ENCODE measurements at regions not wholly inside any gene's neighbourhood (a gene's known extent, or its start where the extent isn't known, plus 50 kb on each side); places are given as distances from the start of the nearest gene placed in this dataset.

DNA sequence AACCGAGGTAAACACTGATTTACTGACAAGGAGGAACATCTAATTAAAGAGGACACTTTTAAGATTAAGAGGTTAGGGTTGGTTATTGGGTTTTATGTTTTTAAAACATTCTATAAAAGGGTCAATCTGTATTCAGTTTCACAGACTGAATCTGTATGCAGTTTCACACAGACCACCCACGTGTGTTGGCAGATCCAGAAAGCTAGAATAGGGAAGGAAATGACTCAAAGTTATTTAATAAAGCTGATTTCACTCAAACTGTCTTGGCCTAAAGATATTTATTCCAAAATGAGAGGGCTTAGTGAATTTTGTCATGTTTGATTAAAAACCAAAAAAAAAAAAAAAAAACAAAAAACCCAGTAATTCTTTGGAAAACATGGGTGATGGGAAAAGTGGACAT, 140.2 kb downstream of the SLC24A2 start:
- DNase-seq: no peak
- intact Hi-C loops (cut with DNase I): no loop called here
- H3K27me3 ChIP-seq: no peaks in the 10 kb centered on the region
- TF ChIP-seq POLR2A (IDR thresholded peaks at IDR 0.05): no peak
- TF ChIP-seq, protein P1, sequence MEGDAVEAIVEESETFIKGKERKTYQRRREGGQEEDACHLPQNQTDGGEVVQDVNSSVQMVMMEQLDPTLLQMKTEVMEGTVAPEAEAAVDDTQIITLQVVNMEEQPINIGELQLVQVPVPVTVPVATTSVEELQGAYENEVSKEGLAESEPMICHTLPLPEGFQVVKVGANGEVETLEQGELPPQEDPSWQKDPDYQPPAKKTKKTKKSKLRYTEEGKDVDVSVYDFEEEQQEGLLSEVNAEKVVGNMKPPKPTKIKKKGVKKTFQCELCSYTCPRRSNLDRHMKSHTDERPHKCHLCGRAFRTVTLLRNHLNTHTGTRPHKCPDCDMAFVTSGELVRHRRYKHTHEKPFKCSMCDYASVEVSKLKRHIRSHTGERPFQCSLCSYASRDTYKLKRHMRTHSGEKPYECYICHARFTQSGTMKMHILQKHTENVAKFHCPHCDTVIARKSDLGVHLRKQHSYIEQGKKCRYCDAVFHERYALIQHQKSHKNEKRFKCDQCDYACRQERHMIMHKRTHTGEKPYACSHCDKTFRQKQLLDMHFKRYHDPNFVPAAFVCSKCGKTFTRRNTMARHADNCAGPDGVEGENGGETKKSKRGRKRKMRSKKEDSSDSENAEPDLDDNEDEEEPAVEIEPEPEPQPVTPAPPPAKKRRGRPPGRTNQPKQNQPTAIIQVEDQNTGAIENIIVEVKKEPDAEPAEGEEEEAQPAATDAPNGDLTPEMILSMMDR (IDR thresholded peaks at IDR 0.05): no peak
- no peaks in the 10 kb centered on the region for H3K4me1 ChIP-seq
- H3K36me3 ChIP-seq: no peaks in the 10 kb centered on the region
- no peak overlapping the region for H3K27ac ChIP-seq
- WGBS (ENCODE audit: insufficient coverage, low coverage, low lambda C conversion rate, missing lambda C conversion rate): 21% methylated on average over 2 of the region's 2 CpGs
- ATAC-seq: no peak
- no peak overlapping the region for H3K4me3 ChIP-seq
- no peaks in the 10 kb centered on the region for H3K9me3 ChIP-seq

DNA sequence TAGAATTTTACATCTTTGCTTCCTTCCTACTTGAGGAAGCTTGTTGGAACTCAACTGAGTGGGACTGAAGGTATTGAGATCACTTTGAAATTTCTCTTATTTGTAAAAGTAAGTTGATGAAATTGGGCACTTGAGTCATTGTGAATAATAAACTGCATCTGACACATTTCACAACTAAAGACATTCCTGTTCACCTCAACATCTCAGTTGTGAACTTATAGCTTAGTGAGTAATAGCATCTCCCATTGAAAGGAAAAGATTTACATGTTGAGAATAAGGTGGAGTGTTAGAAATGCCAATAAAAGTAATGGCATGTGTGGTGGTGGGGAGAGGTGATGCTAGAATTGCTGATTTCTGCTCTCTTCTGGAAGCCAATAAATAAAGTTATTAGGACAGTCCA, 145.0 kb downstream of the SLC24A2 start:
- TF ChIP-seq, protein P1 (IDR thresholded peaks at IDR 0.05): no peak
- TF ChIP-seq POLR2A (IDR thresholded peaks at IDR 0.05): no peak
- no peaks in the 10 kb centered on the region for H3K9me3 ChIP-seq
- H3K36me3 ChIP-seq: no peaks in the 10 kb centered on the region
- no peak overlapping the region for H3K27ac ChIP-seq
- H3K27me3 ChIP-seq: no peaks in the 10 kb centered on the region
- no peaks in the 10 kb centered on the region for H3K4me1 ChIP-seq
- no peak overlapping the region for H3K4me3 ChIP-seq
- intact Hi-C loops (cut with DNase I): no loop called here
- ATAC-seq (no peak), DNase-seq (no peak)

DNA sequence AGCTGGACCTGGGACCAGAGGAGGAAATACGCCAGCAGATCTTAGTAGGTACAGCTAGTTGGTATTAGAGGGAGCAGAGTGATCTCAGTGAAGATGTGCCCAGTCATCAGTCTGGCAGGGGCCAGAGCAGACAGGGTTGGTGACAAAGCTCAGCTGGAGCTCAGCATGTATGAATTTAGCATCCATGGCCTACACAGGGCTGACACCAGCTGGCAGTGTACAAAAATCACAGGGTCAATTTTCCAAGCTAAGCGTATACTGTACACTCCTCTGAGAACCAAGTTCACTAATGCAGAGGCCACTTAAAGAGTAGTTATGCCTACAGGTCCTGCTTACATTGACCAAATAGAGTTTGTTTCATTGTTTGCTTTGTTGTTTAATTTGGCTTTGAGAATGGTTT, 146.6 kb downstream of the SLC24A2 start:
- H3K27me3 ChIP-seq: no peaks in the 10 kb centered on the region
- intact Hi-C loops (cut with DNase I): no loop called here
- TF ChIP-seq, protein P1 (IDR thresholded peaks at IDR 0.05): no peak
- no peak for TF ChIP-seq POLR2A (IDR thresholded peaks at IDR 0.05)
- no peak overlapping the region for H3K4me3 ChIP-seq
- no peak overlapping the region for H3K27ac ChIP-seq
- 70% methylated on average over 2 of the region's 2 CpGs for WGBS (ENCODE audit: insufficient coverage, low coverage, low lambda C conversion rate, missing lambda C conversion rate)
- ATAC-seq: no peak
- no peaks in the 10 kb centered on the region for H3K9me3 ChIP-seq
- H3K4me1 ChIP-seq: no peaks in the 10 kb centered on the region
- no peak for DNase-seq
- no peaks in the 10 kb centered on the region for H3K36me3 ChIP-seq

DNA sequence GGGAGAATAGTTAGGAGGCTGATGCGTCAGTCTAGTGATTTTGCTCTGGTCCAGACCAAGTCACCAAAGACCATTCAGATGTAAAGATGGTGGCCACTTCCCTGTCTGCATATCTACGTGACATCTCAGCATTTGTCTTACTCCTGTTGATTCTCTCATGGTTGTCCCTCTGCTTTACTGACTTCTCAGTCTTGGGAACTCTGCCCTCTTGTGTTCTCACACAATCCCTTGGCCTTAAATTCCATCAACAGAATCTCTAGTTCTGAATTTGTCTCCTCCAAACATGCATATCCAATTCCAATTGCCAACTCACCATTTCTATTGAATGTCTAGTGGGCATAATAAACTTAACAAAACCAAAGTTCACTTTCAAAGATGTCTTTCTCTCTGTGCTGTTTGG, 147.8 kb downstream of the SLC24A2 start:
- H3K27me3 ChIP-seq: no peaks in the 10 kb centered on the region
- no peak for ATAC-seq
- DNase-seq: no peak
- 53% methylated on average over 2 of the region's 2 CpGs for WGBS (ENCODE audit: insufficient coverage, low coverage, low lambda C conversion rate, missing lambda C conversion rate)
- H3K27ac ChIP-seq: no peak overlapping the region
- intact Hi-C loops (cut with DNase I): no loop called here
- H3K36me3 ChIP-seq: no peaks in the 10 kb centered on the region
- TF ChIP-seq POLR2A (IDR thresholded peaks at IDR 0.05): no peak
- TF ChIP-seq, protein P1 (IDR thresholded peaks at IDR 0.05): no peak
- no peaks in the 10 kb centered on the region for H3K4me1 ChIP-seq
- no peak overlapping the region for H3K4me3 ChIP-seq
- no peaks in the 10 kb centered on the region for H3K9me3 ChIP-seq

DNA sequence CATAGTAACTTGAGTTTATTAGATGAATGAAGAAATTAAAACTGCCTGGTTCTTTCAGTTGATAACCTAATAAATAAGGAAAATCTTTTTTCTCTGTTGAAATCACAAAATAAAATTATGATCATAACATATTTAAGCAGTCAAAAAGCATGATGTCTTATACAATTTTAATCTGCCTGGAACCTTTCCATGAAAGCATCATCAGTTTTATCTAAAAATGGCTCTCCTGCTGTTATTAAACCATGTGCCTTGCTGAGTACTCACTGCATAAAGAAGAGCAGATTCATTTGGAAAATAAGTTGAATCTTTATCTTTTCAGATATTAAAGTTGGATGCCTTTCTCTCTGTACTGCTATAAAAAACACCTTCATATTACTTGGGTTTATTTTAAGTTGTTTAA, 148.8 kb downstream of the SLC24A2 start:
- H3K4me1 ChIP-seq: no peaks in the 10 kb centered on the region
- H3K9me3 ChIP-seq: no peaks in the 10 kb centered on the region
- no peaks in the 10 kb centered on the region for H3K27me3 ChIP-seq
- ATAC-seq (no peak), DNase-seq (no peak)
- H3K36me3 ChIP-seq: no peaks in the 10 kb centered on the region
- no peak overlapping the region for H3K27ac ChIP-seq
- TF ChIP-seq POLR2A (IDR thresholded peaks at IDR 0.05): no peak
- TF ChIP-seq, protein P1 (IDR thresholded peaks at IDR 0.05): no peak
- H3K4me3 ChIP-seq: no peak overlapping the region
- intact Hi-C loops (cut with DNase I): no loop called here

Measured in right lobe of liver (tissue), 6 donors.